ENCODE measurements at regions not wholly inside any gene's neighbourhood (a gene's known extent, or its start where the extent isn't known, plus 50 kb on each side); places are given as distances from the start of the nearest gene placed in this dataset.
"Not testable (repeated sequence)": the region's sequence is repeated elsewhere in the genome, so short reads cannot be mapped to it uniquely, and the experiment has no call there.

GRCh38 chr5:122669709-122670108 is 105.2 kb upstream of the SNX2 start:
- DNase-seq = not testable (repeated sequence)

GRCh38 chr5:122673343-122673742 is 101.5 kb upstream of the SNX2 start:
- DNase-seq = no peak

GRCh38 chr5:122674385-122674784 is 100.5 kb upstream of the SNX2 start:
- no peak for DNase-seq

DNA sequence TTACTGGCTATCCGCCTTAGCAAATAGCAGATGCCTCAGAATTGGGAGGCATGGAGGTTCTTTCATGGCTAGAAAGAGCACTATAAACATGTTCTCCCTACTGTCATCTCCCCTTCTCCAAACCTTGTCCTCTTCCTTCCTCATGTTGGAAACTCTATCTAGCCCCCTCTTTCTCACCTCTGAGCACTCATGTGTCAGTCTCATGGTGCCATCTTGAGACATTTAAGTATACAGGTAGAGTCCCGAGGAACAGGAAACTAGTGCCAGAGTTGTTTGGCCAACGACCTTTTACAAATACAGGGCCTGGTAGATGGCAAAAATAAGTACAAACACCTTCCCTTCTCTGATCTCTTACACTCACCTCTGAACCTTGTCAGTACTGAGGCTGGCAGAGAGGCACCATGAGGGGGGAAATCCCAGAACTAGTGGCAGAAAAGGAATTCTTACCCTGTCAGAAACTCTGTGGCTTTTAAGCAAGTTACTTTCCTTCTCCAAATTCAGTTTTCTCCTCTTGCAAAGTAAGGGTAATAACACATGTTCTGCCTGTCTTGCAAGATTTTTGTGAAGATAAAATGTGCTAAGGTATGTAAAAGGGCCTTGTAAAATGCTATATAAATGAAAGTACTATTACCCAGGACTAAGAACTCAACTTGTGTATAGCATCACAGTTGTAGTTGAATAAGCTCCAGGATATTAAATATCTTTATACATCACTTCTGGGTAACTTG is 94.1 kb upstream of the SNX2 start:
- DNase-seq = no peak

DNA sequence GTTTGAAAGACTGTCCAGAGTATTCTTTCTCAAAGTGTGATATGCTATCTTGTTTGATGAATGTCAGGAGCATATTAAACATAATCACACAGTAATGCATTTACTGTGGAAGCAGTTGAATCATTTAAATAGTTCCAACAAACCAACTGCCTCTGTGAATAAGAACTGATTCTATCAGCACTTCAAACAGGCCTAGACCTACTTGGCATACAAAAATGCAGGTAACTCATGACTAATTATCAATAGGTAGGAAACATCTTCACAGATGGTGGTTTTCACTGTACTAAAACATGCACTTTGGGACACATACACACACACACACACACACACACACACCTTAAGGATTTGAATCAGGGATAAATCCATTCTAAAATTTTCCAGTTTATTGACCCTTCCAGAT is 91.2 kb upstream of the SNX2 start:
- no peak for DNase-seq

DNA sequence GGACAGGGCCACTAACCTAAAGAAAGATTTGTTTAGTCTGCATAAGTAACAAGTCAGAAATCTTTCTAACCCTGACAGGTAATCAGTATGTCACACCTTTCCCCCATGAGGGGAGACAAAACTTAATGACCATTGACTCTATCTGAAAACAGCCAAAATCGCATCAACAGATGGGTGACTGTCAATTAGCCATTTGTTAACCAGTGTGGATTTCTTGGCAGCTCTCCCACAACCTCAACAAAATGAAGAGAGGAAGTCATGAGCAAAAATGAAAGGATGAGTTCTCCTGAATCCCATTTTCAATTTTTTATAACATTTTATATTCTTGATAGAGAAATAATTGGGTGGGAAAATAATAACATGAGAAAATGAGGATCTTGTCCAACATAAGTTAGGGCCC is 84.6 kb upstream of the SNX2 start:
- DNase-seq = no peak

- no peak for DNase-seq
Measured at GRCh38 chr5:122691931-122692330, 82.9 kb upstream of the SNX2 start.

GRCh38 chr5:122693963-122694362 is 80.9 kb upstream of the SNX2 start:
- no peak for DNase-seq

- no peak for DNase-seq
Measured at GRCh38 chr5:122694884-122695283, 80.0 kb upstream of the SNX2 start.

GRCh38 chr5:122696735-122697134 is 78.1 kb upstream of the SNX2 start:
- DNase-seq = not testable (repeated sequence)

DNA sequence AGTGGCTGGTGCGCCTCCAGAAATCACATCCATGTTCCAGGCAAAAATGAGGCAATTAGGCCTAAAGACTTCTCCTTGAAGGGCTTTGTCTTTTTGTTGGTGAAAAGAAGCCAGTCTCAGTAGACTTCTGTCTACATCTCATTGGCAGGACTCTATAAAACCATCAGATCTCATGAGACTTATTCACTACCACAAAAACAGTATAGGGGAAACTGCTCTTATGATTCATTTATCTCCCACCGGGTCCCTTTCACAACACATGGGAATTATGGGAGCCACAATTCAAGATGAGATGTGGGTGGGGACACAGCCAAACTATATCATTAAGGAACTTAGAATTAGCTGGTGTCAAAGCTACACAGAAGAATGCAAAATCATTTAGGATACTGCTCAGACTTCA is 77.7 kb upstream of the SNX2 start:
- no peak for DNase-seq

GRCh38 chr5:122699201-122699600 is 75.7 kb upstream of the SNX2 start:
- no peak for DNase-seq

- no peak for DNase-seq
Measured at GRCh38 chr5:122701640-122702523, 73.0 kb upstream of the SNX2 start.

GRCh38 chr5:122702524-122702875 is 72.4 kb upstream of the SNX2 start:
- DNase-seq = no peak

DNA sequence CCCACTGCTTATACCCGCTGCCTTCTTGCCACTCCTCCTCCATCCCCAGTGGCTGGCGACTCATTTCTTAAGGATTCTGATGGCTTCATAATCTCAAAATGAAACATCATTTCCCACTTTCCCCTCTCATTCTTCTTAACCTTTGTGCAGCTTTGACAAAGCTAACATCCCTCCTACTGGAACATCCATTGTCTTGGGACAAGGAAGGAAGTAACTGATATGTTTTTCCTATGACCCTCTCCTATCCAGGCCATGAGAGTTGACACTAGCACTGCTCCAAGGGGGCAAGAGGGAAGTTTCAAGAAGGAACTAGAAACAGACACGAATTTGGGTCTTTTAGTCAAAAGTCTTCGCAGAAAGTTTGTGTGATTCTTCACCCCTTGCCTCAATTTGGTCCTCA is 71.7 kb upstream of the SNX2 start:
- no peak for DNase-seq

GRCh38 chr5:122704247-122705036 is 70.4 kb upstream of the SNX2 start:
- DNase-seq = peak in 1 of 2 donors; percentile 21

DNA sequence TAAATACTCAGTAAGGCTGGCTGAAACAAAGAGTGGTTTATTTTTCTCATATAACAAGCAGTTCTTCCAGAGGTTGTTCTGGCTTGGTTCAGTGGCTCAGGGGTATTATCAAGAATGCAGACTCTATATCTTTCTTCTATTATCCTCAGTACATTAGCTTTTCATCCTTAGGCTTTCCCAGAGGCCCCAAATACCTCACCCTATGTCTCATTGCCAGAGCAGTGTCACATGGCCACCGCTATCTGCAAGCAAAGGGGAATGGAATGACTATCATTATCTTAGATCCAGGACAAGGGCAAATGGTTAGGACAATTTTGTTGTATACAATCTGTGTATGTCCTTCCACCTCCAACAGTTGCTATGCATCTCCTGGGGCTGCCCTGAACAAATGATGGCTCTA is 69.0 kb upstream of the SNX2 start:
- DNase-seq = no peak

GRCh38 chr5:122707796-122708195 is 67.1 kb upstream of the SNX2 start:
- no peak for DNase-seq

DNA sequence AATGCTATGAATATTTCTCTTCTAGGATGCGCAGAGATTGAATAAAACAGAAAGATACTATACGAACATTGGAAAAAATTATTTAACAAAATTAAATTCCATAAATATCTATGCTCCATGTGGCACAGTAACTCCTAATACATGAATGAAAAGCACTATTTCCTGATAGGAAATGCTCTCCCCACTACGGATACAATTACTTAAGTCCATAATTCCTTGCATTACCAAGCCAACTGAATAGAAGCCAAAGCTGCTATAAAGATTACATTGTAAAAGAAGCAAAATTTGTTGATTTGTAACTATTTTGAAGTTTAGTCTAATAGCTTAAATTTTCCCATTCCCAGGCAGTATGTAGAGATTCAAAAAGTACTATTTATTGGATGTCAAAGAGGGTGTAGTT is 61.8 kb upstream of the SNX2 start:
- peak; percentile 10 for DNase-seq

GRCh38 chr5:122715095-122715494 is 59.8 kb upstream of the SNX2 start:
- DNase-seq = no peak

DNA sequence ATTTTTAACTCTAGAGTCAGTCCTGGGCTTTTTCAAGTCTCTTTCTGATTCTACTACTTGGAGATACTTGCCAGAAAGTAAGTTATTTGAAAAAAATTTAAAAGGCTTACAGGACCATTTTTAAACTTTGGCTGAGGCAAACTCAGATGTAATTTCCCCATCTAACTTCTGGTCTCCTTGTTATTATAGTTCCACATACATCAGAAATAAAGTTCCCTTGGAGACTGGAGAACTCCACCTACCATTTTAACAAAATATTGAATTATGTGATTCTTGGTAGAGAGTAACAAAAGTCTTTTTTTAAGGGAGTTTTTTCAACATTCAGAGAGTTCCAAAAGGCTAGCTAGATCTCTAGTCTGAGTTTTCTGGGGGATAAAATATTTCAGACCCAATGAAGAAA is 56.3 kb upstream of the SNX2 start:
- no peak for DNase-seq

GRCh38 chr5:122719991-122720746 is 54.7 kb upstream of the SNX2 start:
- no peak for DNase-seq
